ENCODE measurements at regions not wholly inside any gene's neighbourhood (a gene's known extent, or its start where the extent isn't known, plus 50 kb on each side); places are given as distances from the start of the nearest gene placed in this dataset.

DNA sequence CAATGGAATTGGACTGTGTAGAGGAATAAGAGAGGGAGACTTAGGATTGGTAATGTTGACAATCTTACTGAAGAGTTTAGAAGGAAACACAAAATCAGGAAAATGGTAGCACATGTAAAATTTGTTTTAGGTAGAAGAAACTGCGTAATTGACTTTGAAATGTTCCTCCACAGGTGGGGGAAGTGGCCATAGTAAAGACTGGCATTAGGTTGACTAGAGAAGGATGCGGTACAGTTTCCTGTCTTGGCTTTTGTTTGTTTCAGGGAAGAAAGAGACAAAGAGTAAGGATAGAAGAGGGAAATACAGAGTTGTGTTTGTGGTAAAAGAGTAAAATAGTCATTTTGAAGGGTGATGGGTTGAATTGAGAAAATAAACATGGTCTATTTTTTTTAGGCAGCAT is 253.6 kb upstream of the ZNF717 start:
- in situ Hi-C loops (cut with HindIII; ENCODE audit: low pct_unique_long_range_greater_than_20kb, low sequenced_read_pairs) (no loop called here), intact Hi-C loops (cut with micrococcal nuclease; ENCODE audit: unreplicated experiment) (no loop called here)
- ChIA-PET CTCF (no interaction called here), POLR2A (no interaction called here)
- DNase-seq (ENCODE audit: low read depth, low spot score) (no peak), ATAC-seq (no peak)
- no peak overlapping the region for H3K4me3 ChIP-seq (ENCODE audit: low read depth in 2 of 2, low read length in 2 of 2)
- H3K27ac ChIP-seq (ENCODE audit: low read length) = no peak overlapping the region
- TF ChIP-seq, protein P1, sequence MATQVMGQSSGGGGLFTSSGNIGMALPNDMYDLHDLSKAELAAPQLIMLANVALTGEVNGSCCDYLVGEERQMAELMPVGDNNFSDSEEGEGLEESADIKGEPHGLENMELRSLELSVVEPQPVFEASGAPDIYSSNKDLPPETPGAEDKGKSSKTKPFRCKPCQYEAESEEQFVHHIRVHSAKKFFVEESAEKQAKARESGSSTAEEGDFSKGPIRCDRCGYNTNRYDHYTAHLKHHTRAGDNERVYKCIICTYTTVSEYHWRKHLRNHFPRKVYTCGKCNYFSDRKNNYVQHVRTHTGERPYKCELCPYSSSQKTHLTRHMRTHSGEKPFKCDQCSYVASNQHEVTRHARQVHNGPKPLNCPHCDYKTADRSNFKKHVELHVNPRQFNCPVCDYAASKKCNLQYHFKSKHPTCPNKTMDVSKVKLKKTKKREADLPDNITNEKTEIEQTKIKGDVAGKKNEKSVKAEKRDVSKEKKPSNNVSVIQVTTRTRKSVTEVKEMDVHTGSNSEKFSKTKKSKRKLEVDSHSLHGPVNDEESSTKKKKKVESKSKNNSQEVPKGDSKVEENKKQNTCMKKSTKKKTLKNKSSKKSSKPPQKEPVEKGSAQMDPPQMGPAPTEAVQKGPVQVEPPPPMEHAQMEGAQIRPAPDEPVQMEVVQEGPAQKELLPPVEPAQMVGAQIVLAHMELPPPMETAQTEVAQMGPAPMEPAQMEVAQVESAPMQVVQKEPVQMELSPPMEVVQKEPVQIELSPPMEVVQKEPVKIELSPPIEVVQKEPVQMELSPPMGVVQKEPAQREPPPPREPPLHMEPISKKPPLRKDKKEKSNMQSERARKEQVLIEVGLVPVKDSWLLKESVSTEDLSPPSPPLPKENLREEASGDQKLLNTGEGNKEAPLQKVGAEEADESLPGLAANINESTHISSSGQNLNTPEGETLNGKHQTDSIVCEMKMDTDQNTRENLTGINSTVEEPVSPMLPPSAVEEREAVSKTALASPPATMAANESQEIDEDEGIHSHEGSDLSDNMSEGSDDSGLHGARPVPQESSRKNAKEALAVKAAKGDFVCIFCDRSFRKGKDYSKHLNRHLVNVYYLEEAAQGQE (IDR thresholded peaks at IDR 0.05; ENCODE audit: insufficient read depth in 1 of 2, low read depth in 2 of 2, low read length in 1 of 2) = no peak
- TF ChIP-seq, protein P2, sequence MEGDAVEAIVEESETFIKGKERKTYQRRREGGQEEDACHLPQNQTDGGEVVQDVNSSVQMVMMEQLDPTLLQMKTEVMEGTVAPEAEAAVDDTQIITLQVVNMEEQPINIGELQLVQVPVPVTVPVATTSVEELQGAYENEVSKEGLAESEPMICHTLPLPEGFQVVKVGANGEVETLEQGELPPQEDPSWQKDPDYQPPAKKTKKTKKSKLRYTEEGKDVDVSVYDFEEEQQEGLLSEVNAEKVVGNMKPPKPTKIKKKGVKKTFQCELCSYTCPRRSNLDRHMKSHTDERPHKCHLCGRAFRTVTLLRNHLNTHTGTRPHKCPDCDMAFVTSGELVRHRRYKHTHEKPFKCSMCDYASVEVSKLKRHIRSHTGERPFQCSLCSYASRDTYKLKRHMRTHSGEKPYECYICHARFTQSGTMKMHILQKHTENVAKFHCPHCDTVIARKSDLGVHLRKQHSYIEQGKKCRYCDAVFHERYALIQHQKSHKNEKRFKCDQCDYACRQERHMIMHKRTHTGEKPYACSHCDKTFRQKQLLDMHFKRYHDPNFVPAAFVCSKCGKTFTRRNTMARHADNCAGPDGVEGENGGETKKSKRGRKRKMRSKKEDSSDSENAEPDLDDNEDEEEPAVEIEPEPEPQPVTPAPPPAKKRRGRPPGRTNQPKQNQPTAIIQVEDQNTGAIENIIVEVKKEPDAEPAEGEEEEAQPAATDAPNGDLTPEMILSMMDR (IDR thresholded peaks at IDR 0.05) = no peak
- TF ChIP-seq SIN3A (IDR thresholded peaks at IDR 0.05; ENCODE audit: borderline replicate concordance, insufficient read depth, low read depth, low read length) (no peak), POLR2AphosphoS5 (IDR thresholded peaks at IDR 0.05; ENCODE audit: low read depth, low read length) (no peak), TCF7L2 (IDR thresholded peaks at IDR 0.05; ENCODE audit: low read depth, low read length) (no peak)
- no peaks in the 10 kb centered on the region for H3K36me3 ChIP-seq (ENCODE audit: control insufficient read depth, insufficient read depth, low read length)
- H3K4me1 ChIP-seq (ENCODE audit: control insufficient read depth, insufficient read depth, low read length) = no peaks in the 10 kb centered on the region
- H3K27me3 ChIP-seq (ENCODE audit: control insufficient read depth, insufficient read depth, low read length) = no peaks in the 10 kb centered on the region
- no TSS peak for BruUV-seq (replicated peaks)
- no peaks in the 10 kb centered on the region for H3K9me3 ChIP-seq (ENCODE audit: control insufficient read depth, insufficient read depth, low read depth, low read length)

DNA sequence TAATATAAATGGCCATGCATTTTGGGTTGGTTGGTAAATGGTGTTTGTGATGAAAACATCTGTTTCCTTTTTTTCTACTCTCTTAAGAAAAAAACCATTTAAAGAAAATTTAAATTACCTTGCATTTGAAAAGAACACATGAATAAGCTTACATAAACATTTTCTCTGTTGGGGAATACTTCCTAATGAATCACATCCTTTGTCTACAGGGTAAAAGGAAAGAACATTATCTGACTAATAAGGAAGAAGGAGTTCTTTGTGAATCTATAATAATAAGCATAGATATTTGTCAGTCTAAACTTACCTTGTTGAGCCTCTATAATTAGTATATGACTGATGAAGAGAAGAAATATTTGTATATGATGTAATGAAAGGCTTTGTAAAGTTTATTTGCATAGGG is 254.1 kb upstream of the ZNF717 start:
- H3K9me3 ChIP-seq (ENCODE audit: control insufficient read depth, insufficient read depth, low read depth, low read length) = no peaks in the 10 kb centered on the region
- BruUV-seq (replicated peaks) = no TSS peak
- ATAC-seq = no peak
- ChIA-PET CTCF (no interaction called here), POLR2A (no interaction called here)
- H3K36me3 ChIP-seq (ENCODE audit: control insufficient read depth, insufficient read depth, low read length) = no peaks in the 10 kb centered on the region
- H3K4me1 ChIP-seq (ENCODE audit: control insufficient read depth, insufficient read depth, low read length) = no peaks in the 10 kb centered on the region
- intact Hi-C loops (cut with micrococcal nuclease; ENCODE audit: unreplicated experiment) (no loop called here), in situ Hi-C loops (cut with HindIII; ENCODE audit: low pct_unique_long_range_greater_than_20kb, low sequenced_read_pairs) (no loop called here)
- no peaks in the 10 kb centered on the region for H3K27me3 ChIP-seq (ENCODE audit: control insufficient read depth, insufficient read depth, low read length)
- DNase-seq (ENCODE audit: low read depth, low spot score) = no peak
- H3K4me3 ChIP-seq (ENCODE audit: low read depth in 2 of 2, low read length in 2 of 2) = no peak overlapping the region
- no peak for TF ChIP-seq TCF7L2 (IDR thresholded peaks at IDR 0.05; ENCODE audit: low read depth, low read length)
- TF ChIP-seq, protein P2 (IDR thresholded peaks at IDR 0.05) = no peak
- TF ChIP-seq, protein P1 (IDR thresholded peaks at IDR 0.05; ENCODE audit: insufficient read depth in 1 of 2, low read depth in 2 of 2, low read length in 1 of 2) = no peak
- TF ChIP-seq POLR2AphosphoS5 (IDR thresholded peaks at IDR 0.05; ENCODE audit: low read depth, low read length) = no peak
- no peak for TF ChIP-seq SIN3A (IDR thresholded peaks at IDR 0.05; ENCODE audit: borderline replicate concordance, insufficient read depth, low read depth, low read length)
- H3K27ac ChIP-seq (ENCODE audit: low read length) = no peak overlapping the region

Measured in Panc1 (cell line).